ENCODE measurements at regions not wholly inside any gene's neighbourhood (a gene's known extent, or its start where the extent isn't known, plus 50 kb on each side); places are given as distances from the start of the nearest gene placed in this dataset.

DNA sequence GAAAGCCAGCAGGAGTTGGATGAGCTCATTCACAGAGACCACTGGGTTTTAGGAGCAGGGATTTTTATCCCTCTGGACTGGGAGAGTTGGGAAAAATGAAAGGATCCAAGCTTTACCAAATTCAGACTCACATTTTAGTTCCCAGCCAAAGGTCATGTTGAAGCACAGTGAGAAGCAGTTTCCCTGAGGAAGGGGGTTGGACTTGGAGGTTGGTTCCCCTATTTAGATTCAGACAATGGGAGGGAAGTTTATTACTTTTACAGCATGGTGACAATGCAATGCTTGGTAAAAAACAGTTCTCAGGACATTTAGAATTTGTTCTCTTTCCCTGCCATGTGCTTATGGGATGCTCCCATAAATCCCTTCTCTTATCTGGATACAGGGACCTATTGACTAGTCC, 57.3 kb upstream of the ZNF648 start:
- TF ChIP-seq, protein P1, sequence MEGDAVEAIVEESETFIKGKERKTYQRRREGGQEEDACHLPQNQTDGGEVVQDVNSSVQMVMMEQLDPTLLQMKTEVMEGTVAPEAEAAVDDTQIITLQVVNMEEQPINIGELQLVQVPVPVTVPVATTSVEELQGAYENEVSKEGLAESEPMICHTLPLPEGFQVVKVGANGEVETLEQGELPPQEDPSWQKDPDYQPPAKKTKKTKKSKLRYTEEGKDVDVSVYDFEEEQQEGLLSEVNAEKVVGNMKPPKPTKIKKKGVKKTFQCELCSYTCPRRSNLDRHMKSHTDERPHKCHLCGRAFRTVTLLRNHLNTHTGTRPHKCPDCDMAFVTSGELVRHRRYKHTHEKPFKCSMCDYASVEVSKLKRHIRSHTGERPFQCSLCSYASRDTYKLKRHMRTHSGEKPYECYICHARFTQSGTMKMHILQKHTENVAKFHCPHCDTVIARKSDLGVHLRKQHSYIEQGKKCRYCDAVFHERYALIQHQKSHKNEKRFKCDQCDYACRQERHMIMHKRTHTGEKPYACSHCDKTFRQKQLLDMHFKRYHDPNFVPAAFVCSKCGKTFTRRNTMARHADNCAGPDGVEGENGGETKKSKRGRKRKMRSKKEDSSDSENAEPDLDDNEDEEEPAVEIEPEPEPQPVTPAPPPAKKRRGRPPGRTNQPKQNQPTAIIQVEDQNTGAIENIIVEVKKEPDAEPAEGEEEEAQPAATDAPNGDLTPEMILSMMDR (conservative IDR thresholded peaks at IDR 0.05 in 1 of 2, IDR thresholded peaks at IDR 0.05 in 1 of 2; ENCODE audit: low read depth in 1 of 2, low read length in 2 of 2) = no peak
- no peak for TF ChIP-seq EZH2 (IDR thresholded peaks at IDR 0.05; ENCODE audit: low read length, missing control alignments)
